ENCODE measurements at regions not wholly inside any gene's neighbourhood (a gene's known extent, or its start where the extent isn't known, plus 50 kb on each side); places are given as distances from the start of the nearest gene placed in this dataset.

DNA sequence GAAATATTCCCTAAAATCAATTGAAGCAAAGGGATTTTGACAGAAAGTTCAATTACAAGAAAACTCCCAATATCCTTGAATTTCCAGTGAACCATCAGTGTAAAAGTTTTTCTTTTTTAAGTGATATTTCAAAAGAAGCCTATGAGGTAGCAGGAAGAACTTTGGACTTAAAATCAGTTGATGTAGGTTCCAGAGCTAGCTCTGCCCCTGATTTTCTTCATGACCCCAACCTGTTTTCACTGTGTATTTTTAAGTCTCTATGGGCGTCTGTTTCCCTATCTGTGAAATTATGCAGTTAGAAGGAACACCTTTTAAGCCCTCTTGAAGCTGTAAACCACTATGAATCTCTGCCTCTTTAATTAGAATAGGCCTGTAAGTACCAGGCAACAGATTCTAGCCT, 66.2 kb upstream of the SLC1A1 start:
- TF ChIP-seq, protein P1, sequence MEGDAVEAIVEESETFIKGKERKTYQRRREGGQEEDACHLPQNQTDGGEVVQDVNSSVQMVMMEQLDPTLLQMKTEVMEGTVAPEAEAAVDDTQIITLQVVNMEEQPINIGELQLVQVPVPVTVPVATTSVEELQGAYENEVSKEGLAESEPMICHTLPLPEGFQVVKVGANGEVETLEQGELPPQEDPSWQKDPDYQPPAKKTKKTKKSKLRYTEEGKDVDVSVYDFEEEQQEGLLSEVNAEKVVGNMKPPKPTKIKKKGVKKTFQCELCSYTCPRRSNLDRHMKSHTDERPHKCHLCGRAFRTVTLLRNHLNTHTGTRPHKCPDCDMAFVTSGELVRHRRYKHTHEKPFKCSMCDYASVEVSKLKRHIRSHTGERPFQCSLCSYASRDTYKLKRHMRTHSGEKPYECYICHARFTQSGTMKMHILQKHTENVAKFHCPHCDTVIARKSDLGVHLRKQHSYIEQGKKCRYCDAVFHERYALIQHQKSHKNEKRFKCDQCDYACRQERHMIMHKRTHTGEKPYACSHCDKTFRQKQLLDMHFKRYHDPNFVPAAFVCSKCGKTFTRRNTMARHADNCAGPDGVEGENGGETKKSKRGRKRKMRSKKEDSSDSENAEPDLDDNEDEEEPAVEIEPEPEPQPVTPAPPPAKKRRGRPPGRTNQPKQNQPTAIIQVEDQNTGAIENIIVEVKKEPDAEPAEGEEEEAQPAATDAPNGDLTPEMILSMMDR (IDR thresholded peaks at IDR 0.05; ENCODE audit: poor library complexity, severe bottlenecking) = no peak
- TF ChIP-seq EZH2 (IDR thresholded peaks at IDR 0.05; ENCODE audit: borderline replicate concordance, insufficient read depth, low read length, poor library complexity, severe bottlenecking) (no peak), TAF1 (IDR thresholded peaks at IDR 0.05; ENCODE audit: low read depth) (no peak), POLR2AphosphoS5 (IDR thresholded peaks at IDR 0.05) (no peak), EP300 (conservative IDR thresholded peaks at IDR 0.05; ENCODE audit: poor library complexity, severe bottlenecking) (no peak), SMC3 (conservative IDR thresholded peaks at IDR 0.05; ENCODE audit: poor library complexity) (no peak)
- TF ChIP-seq, protein P2, sequence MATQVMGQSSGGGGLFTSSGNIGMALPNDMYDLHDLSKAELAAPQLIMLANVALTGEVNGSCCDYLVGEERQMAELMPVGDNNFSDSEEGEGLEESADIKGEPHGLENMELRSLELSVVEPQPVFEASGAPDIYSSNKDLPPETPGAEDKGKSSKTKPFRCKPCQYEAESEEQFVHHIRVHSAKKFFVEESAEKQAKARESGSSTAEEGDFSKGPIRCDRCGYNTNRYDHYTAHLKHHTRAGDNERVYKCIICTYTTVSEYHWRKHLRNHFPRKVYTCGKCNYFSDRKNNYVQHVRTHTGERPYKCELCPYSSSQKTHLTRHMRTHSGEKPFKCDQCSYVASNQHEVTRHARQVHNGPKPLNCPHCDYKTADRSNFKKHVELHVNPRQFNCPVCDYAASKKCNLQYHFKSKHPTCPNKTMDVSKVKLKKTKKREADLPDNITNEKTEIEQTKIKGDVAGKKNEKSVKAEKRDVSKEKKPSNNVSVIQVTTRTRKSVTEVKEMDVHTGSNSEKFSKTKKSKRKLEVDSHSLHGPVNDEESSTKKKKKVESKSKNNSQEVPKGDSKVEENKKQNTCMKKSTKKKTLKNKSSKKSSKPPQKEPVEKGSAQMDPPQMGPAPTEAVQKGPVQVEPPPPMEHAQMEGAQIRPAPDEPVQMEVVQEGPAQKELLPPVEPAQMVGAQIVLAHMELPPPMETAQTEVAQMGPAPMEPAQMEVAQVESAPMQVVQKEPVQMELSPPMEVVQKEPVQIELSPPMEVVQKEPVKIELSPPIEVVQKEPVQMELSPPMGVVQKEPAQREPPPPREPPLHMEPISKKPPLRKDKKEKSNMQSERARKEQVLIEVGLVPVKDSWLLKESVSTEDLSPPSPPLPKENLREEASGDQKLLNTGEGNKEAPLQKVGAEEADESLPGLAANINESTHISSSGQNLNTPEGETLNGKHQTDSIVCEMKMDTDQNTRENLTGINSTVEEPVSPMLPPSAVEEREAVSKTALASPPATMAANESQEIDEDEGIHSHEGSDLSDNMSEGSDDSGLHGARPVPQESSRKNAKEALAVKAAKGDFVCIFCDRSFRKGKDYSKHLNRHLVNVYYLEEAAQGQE (IDR thresholded peaks at IDR 0.05; ENCODE audit: borderline replicate concordance) = no peak

All from neural cell (in vitro differentiated cells).